GM23248 (cell line): ENCODE measurements at regions not wholly inside any gene's neighbourhood (a gene's known extent, or its start where the extent isn't known, plus 50 kb on each side); places are given as distances from the start of the nearest gene placed in this dataset.

Experiments
- EZH2 ChIP-seq: fragments of 200-600 bp; sonication (generic); IDR thresholded peaks from 2 replicates; pipeline ENCODE4 v1.6.1; 2018; ENCODE audit warnings: antibody characterized with exemption, mild to moderate bottlenecking; ENCODE audit not compliant: insufficient read depth, poor library complexity, severe bottlenecking
- EZH2phosphoT487 ChIP-seq: fragments of 200-600 bp; sonication (generic); IDR thresholded peaks from 2 replicates; pipeline ENCODE4 v1.6.1; 2018; ENCODE audit warnings: antibody characterized with exemption, moderate library complexity, mild to moderate bottlenecking, low read depth; ENCODE audit not compliant: insufficient read depth

DNA sequence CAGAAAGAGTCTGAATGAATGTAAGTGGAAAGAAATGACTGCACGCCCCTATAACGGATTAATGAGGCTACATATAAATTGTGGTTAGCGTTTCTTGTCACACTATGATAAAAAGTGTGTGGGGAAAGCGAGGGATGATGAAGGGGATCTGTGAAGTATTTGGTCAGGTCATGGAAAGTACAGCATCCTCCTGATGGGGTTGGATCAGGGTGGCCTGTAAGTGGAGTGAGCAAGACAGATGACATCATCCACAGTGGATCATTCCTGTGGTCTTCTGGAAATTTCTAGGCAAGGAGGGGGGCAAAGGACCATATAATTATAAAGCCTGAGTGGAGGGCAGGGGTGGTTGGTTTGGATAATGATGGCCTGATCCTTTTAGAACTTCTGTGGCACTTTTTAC, 606.0 kb downstream of the INHBA start:
- TF ChIP-seq EZH2 (no peak), EZH2phosphoT487 (no peak)
